Endothelial cell (in vitro differentiated cells): ENCODE measurements at regions not wholly inside any gene's neighbourhood (a gene's known extent, or its start where the extent isn't known, plus 50 kb on each side); places are given as distances from the start of the nearest gene placed in this dataset.

Experiments used
- DNase-seq: peaks from one replicate; pipeline ENCODE4 v3.0.0; 2021; ENCODE audit warnings: low spot score
- H3K27ac Mint-ChIP-seq: one replicate; pipeline ENCODE4 v1.8.0; 2021; ENCODE audit warnings: mixed read lengths, inconsistent platforms; ENCODE audit not compliant: unreplicated experiment
- H3K27me3 Mint-ChIP-seq: one replicate; pipeline ENCODE4 v1.8.0; 2021; ENCODE audit warnings: mild to moderate bottlenecking, moderate library complexity, mixed read lengths, inconsistent platforms; ENCODE audit not compliant: unreplicated experiment
- H3K36me3 Mint-ChIP-seq: one replicate; pipeline ENCODE4 v1.8.0; 2021; ENCODE audit warnings: mild to moderate bottlenecking, low read depth, mixed read lengths, inconsistent platforms; ENCODE audit not compliant: unreplicated experiment
- H3K4me1 Mint-ChIP-seq: one replicate; pipeline ENCODE4 v1.8.0; 2021; ENCODE audit warnings: mild to moderate bottlenecking, mixed read lengths, inconsistent platforms; ENCODE audit not compliant: unreplicated experiment
- H3K4me3 Mint-ChIP-seq: one replicate; pipeline ENCODE4 v1.8.0; 2021; ENCODE audit warnings: mild to moderate bottlenecking, mixed read lengths, inconsistent platforms; ENCODE audit not compliant: unreplicated experiment
- H3K9me3 Mint-ChIP-seq: one replicate; pipeline ENCODE4 v1.8.0; 2021; ENCODE audit warnings: mixed read lengths, inconsistent platforms; ENCODE audit not compliant: unreplicated experiment
- TF ChIP-seq, protein P1 (sequence below): fragments of 200-600 bp; sonication (generic); IDR thresholded peaks from one replicate; pipeline ENCODE4 v1.5.0; 2021; ENCODE audit warnings: antibody characterized with exemption; ENCODE audit not compliant: unreplicated experiment

DNA sequence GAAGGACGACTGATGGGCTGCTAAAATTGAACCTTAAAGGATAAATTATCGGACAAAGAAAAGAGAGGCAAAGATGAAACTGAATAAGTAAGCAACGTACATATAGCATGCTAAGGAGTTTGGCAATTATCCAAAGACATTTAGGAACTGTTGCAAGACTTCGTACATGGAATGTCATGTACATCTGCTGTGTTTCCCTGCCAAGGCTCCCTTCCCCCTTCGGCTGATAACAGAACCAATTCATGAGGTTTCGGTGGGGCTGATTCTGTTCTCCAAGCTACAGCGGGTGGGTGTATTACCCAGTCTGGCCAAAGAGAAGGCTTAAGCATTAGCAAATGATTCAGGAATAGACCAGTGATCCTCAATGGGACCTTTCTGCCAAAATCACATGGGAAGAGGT is 190.9 kb upstream of the FREM1 start:
- H3K9me3 Mint-ChIP-seq = no peaks in the 10 kb centered on the region
- no peaks in the 10 kb centered on the region for H3K36me3 Mint-ChIP-seq
- H3K4me3 Mint-ChIP-seq = no peak overlapping the region
- H3K27ac Mint-ChIP-seq = no peak overlapping the region
- no peak for DNase-seq
- no peaks in the 10 kb centered on the region for H3K4me1 Mint-ChIP-seq
- TF ChIP-seq, protein P1, sequence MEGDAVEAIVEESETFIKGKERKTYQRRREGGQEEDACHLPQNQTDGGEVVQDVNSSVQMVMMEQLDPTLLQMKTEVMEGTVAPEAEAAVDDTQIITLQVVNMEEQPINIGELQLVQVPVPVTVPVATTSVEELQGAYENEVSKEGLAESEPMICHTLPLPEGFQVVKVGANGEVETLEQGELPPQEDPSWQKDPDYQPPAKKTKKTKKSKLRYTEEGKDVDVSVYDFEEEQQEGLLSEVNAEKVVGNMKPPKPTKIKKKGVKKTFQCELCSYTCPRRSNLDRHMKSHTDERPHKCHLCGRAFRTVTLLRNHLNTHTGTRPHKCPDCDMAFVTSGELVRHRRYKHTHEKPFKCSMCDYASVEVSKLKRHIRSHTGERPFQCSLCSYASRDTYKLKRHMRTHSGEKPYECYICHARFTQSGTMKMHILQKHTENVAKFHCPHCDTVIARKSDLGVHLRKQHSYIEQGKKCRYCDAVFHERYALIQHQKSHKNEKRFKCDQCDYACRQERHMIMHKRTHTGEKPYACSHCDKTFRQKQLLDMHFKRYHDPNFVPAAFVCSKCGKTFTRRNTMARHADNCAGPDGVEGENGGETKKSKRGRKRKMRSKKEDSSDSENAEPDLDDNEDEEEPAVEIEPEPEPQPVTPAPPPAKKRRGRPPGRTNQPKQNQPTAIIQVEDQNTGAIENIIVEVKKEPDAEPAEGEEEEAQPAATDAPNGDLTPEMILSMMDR = no peak
- no peaks in the 10 kb centered on the region for H3K27me3 Mint-ChIP-seq

DNA sequence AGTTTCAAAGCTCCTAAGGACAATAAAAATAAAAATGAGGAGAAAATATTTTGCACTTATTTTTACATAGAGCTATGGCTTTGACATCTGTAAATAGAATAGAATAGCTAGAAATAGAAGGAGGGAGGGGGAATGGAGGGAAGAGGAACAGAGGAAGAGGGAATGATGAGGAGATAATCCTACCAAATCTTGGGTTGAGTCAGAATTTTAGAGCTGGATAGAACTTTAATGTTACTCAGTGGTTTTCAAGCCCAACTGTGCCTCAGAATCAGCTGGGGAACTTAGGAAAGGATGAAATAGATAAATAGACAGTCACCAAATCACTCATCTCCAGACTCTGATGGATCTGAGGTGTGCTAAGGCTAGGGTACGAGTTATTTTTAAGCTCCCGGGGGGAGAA is 190.3 kb upstream of the FREM1 start:
- no peaks in the 10 kb centered on the region for H3K4me1 Mint-ChIP-seq
- no peak for DNase-seq
- no peaks in the 10 kb centered on the region for H3K36me3 Mint-ChIP-seq
- no peaks in the 10 kb centered on the region for H3K9me3 Mint-ChIP-seq
- TF ChIP-seq, protein P1 = no peak
- no peaks in the 10 kb centered on the region for H3K27me3 Mint-ChIP-seq
- no peak overlapping the region for H3K4me3 Mint-ChIP-seq
- H3K27ac Mint-ChIP-seq = no peak overlapping the region

DNA sequence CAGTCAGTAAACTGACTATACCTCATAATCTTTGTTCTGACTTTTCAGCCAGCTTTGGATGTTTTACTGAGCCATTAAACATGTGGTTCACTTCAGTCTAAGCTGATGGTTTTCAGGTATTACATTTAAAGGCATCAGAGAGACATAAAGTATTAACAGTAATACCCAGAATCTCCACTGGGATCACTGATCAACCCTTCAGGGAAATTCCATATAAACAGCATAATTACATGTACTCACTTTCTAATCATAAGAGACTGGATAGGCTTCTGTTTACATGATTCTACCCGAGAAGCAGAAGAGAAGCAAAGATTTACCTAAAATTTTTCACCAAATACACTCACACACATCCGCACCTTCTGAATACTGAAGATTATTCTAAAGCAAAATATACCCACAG is 186.7 kb upstream of the FREM1 start:
- Mint-ChIP-seq H3K9me3 (no peaks in the 10 kb centered on the region), H3K36me3 (no peaks in the 10 kb centered on the region), H3K27ac (no peak overlapping the region), H3K4me1 (no peaks in the 10 kb centered on the region), H3K4me3 (no peak overlapping the region), H3K27me3 (peaks cover 1% of the 10 kb centered on the region)
- TF ChIP-seq, protein P1 = peak; percentile 50
- no peak for DNase-seq

DNA sequence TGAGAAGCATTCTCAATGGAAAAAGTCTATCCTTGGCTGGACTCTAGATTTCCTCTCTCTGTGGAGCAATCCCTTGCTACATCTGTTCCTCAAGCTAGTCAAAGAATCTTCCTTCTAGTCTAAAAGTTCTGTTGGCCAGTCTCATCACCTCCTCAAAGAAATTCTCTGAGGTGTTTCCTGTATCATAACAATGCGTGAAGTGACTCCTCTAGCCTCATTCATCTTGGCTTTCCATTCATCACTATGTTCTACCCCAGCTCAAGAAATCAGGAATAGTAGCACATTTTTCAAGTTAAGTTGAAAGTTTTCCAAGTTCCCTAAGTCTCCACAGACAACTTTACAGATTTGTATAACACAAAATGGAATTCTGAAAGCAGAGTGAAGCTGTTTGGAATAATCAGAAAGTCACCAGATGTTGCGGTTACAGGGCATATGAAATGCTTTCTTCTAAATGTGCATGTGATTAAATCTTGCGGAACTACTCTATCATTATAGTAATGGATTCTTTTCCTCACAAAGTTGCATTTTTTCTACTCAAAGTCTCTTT is 176.6 kb upstream of the FREM1 start:
- Mint-ChIP-seq H3K4me3 (no peak overlapping the region), H3K9me3 (no peaks in the 10 kb centered on the region), H3K36me3 (no peaks in the 10 kb centered on the region), H3K27me3 (no peaks in the 10 kb centered on the region), H3K27ac (no peak overlapping the region), H3K4me1 (no peaks in the 10 kb centered on the region)
- TF ChIP-seq, protein P1 = no peak
- no peak for DNase-seq

DNA sequence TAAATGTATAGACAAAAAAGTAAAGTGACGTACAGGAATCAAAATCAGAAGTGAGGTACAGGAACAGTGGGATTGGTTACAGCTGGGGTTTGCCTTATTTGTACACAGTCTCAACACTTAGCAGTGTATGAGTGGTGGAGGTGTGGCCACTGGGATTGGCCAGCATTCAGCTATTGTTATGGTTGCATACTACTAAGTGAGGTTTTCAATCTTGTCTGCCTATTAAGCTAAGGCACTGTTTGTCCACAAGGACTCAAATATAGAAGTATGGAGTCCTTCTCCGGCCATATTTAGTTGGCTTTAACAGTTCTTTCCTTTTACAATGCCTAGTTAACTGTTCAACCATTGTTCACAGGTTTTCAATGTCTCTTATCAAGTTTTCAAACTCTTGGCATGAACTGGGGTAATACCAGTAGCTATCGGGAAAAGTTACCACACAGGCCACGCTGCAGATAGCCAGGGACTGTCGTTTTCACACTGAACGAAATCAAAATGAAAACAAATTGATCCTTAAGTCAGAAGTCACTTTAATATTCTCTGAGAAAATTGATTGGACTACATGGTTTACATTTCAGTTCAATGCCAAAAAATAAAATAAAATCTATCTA is 176.0 kb upstream of the FREM1 start:
- Mint-ChIP-seq H3K27me3 (no peaks in the 10 kb centered on the region), H3K36me3 (no peaks in the 10 kb centered on the region), H3K9me3 (no peaks in the 10 kb centered on the region), H3K4me3 (no peak overlapping the region), H3K4me1 (no peaks in the 10 kb centered on the region), H3K27ac (no peak overlapping the region)
- TF ChIP-seq, protein P1 = no peak
- no peak for DNase-seq
